Left ventricle myocardium inferior (tissue), 1 donor: ENCODE measurements at regions not wholly inside any gene's neighbourhood (a gene's known extent, or its start where the extent isn't known, plus 50 kb on each side); places are given as distances from the start of the nearest gene placed in this dataset.

Experiments used
- DNase-seq: peaks from one replicate; pipeline ENCODE4 v3.0.0-alpha.2; 2020
- H3K27ac ChIP-seq: fragments of 200-600 bp; replicated peaks from 2 replicates; pipeline ENCODE4 v1.8.0; 2021
- H3K27me3 ChIP-seq: fragments of 200-600 bp; 2 replicates; pipeline ENCODE4 v1.8.0; 2021; ENCODE audit warnings: low read depth
- H3K36me3 ChIP-seq: fragments of 200-600 bp; 2 replicates; pipeline ENCODE4 v1.8.0; 2021
- H3K4me1 ChIP-seq: fragments of 200-600 bp; 2 replicates; pipeline ENCODE4 v1.8.0; 2021
- H3K4me3 ChIP-seq: fragments of 200-600 bp; 2 replicates; pipeline ENCODE4 v1.8.0; 2021; ENCODE audit warnings: mild to moderate bottlenecking, moderate library complexity
- H3K9me3 ChIP-seq: fragments of 200-600 bp; replicated peaks from 2 replicates; pipeline ENCODE4 v1.8.0; 2021
- intact Hi-C: fragments of 100-400 bp; cut with micrococcal nuclease; formaldehyde crosslinking; loops from one replicate; pipeline ENCODE4 v1.11.0; 2022
- TF ChIP-seq, protein P1 (sequence below): fragments of 200-600 bp; IDR thresholded peaks from 2 replicates; pipeline ENCODE4 v1.8.0; 2021; ENCODE audit warnings: antibody characterized with exemption, mild to moderate bottlenecking, borderline replicate concordance
- donor health status: DM: no; HTN: yes; CAD: no; lungs with severe emphysema.

DNA sequence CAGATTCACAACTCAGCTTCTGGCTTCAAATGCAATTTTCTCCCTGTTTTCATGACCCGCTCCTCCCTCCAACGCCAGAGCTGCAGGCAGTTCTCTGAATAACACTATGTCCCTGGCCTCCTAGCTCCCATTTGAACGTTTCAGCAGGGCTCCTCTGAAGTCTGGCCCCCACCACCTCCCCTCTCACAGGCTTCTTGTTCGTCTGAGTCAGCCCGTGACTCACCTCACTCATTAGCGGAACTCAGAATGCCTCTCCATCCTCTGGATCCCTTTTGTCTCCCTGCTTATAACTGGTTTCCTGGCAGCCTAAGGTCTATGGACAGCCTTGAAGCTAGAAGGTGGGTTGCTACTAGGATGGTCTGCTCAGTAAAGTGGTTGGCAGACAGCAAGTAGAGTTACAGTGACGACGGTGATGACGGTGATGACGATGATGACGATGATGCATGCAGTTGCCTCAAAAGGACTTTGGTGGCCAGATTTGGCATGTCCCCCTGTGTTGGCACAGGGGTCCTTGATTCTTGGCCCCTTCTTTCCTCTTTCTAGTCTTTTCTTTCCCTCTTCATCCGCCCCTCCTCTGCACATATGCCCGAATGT, 83.3 kb upstream of the MKLN1 start:
- DNase-seq, result no peak
- intact Hi-C loops, result no loop called here
- H3K9me3 ChIP-seq, result no peaks in the 10 kb centered on the region
- no peaks in the 10 kb centered on the region for H3K27me3 ChIP-seq
- no peak overlapping the region for H3K4me3 ChIP-seq
- TF ChIP-seq, protein P1, sequence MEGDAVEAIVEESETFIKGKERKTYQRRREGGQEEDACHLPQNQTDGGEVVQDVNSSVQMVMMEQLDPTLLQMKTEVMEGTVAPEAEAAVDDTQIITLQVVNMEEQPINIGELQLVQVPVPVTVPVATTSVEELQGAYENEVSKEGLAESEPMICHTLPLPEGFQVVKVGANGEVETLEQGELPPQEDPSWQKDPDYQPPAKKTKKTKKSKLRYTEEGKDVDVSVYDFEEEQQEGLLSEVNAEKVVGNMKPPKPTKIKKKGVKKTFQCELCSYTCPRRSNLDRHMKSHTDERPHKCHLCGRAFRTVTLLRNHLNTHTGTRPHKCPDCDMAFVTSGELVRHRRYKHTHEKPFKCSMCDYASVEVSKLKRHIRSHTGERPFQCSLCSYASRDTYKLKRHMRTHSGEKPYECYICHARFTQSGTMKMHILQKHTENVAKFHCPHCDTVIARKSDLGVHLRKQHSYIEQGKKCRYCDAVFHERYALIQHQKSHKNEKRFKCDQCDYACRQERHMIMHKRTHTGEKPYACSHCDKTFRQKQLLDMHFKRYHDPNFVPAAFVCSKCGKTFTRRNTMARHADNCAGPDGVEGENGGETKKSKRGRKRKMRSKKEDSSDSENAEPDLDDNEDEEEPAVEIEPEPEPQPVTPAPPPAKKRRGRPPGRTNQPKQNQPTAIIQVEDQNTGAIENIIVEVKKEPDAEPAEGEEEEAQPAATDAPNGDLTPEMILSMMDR, result no peak
- H3K4me1 ChIP-seq, result peaks cover 11% of the 10 kb centered on the region
- no peak overlapping the region for H3K27ac ChIP-seq
- no peaks in the 10 kb centered on the region for H3K36me3 ChIP-seq

DNA sequence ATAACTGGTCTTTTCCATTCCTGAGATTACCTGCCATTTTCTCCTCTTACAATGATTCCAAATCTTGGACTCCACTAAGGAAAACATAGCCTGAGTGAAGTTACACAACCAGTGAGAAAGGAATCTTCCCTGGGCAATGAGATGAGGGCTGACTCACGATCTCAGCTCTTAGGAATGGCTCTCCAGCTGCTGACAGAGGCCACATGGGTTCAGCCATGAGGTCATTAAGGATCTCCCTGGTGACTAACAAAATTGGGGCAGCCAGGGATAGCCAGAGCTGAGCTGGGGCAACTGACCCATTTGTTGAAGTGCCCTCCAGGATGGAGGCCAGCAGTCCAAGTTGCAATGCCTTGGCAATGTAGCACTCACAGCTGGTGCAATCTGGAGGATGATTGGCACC, 78.7 kb upstream of the MKLN1 start:
- no peak overlapping the region for H3K4me3 ChIP-seq
- peak overlapping the region; percentile 7 for H3K27ac ChIP-seq
- H3K4me1 ChIP-seq, result peaks cover 15% of the 10 kb centered on the region
- peaks cover 13% of the 10 kb centered on the region for H3K9me3 ChIP-seq
- no peaks in the 10 kb centered on the region for H3K36me3 ChIP-seq
- intact Hi-C loops, result no loop called here
- TF ChIP-seq, protein P1, result no peak
- peak; percentile 33 for DNase-seq
- no peaks in the 10 kb centered on the region for H3K27me3 ChIP-seq

GRCh38 chr7:131249483-131249882, 78.2 kb upstream of the MKLN1 start:
- H3K36me3 ChIP-seq, result no peaks in the 10 kb centered on the region
- H3K27ac ChIP-seq, result no peak overlapping the region
- TF ChIP-seq, protein P1, result no peak
- no peak overlapping the region for H3K4me3 ChIP-seq
- no peak for DNase-seq
- H3K9me3 ChIP-seq, result peaks cover 18% of the 10 kb centered on the region
- no peaks in the 10 kb centered on the region for H3K27me3 ChIP-seq
- H3K4me1 ChIP-seq, result peaks cover 15% of the 10 kb centered on the region
- intact Hi-C loops, result no loop called here

DNA sequence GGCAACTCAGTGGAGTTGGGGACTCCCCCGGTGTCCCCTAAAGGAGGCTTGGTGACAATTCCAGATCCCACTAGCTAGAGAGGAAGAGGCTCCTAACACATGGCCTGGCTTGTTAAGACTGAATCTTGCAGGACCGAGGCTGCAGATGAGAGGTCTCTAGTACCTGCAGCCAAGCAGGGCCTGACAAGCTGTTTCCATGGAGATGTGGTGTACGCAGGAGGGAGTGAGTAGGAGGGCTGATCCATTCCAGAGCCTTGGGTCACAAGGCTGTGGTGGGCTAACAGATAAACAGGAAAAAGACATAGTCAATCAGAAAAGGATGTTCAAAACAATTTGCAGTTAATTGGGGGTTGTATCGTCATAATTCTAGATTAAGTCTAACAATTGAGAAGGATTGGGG, 77.3 kb upstream of the MKLN1 start:
- DNase-seq, result no peak
- peaks cover 27% of the 10 kb centered on the region for H3K9me3 ChIP-seq
- H3K4me3 ChIP-seq, result no peak overlapping the region
- no peaks in the 10 kb centered on the region for H3K36me3 ChIP-seq
- H3K27me3 ChIP-seq, result no peaks in the 10 kb centered on the region
- TF ChIP-seq, protein P1, result no peak
- no peak overlapping the region for H3K27ac ChIP-seq
- intact Hi-C loops, result no loop called here
- H3K4me1 ChIP-seq, result peaks cover 15% of the 10 kb centered on the region

GRCh38 chr7:131251371-131251770, 76.3 kb upstream of the MKLN1 start:
- TF ChIP-seq, protein P1, result no peak
- intact Hi-C loops, result no loop called here
- no peak for DNase-seq
- Histone ChIP-seq H3K4me1 (peaks cover 15% of the 10 kb centered on the region), H3K9me3 (peaks cover 33% of the 10 kb centered on the region), H3K36me3 (no peaks in the 10 kb centered on the region), H3K4me3 (no peak overlapping the region), H3K27ac (no peak overlapping the region), H3K27me3 (no peaks in the 10 kb centered on the region)

DNA sequence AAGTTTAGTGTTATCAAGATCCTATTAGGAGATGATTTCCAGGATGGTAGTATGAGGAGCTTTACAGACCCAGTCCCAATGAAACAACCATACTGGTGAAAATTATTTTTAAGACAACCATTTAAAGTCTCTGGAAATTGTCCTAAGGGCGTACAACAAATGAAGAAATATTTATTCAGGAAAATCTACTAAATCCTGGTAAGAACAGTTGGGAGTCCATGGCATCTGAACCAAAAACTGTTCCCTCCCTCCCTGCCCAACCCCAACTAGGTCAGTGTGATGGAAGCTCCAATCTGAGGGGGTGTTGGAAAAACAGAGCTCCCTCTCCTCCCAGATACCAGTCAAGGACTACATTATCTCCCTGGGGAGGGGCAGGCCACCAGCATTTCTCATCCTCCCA, 74.7 kb upstream of the MKLN1 start:
- H3K27me3 ChIP-seq, result no peaks in the 10 kb centered on the region
- H3K4me1 ChIP-seq, result peaks cover 15% of the 10 kb centered on the region
- H3K36me3 ChIP-seq, result no peaks in the 10 kb centered on the region
- H3K9me3 ChIP-seq, result peaks cover 33% of the 10 kb centered on the region
- no peak overlapping the region for H3K27ac ChIP-seq
- TF ChIP-seq, protein P1, result no peak
- H3K4me3 ChIP-seq, result no peak overlapping the region
- no peak for DNase-seq
- intact Hi-C loops, result no loop called here
